IgD-negative memory B cell (primary cell): ENCODE measurements at regions not wholly inside any gene's neighbourhood (a gene's known extent, or its start where the extent isn't known, plus 50 kb on each side); places are given as distances from the start of the nearest gene placed in this dataset.
"Not testable (repeated sequence)": the region's sequence is repeated elsewhere in the genome, so short reads cannot be mapped to it uniquely, and the experiment has no call there.

ENCODE experiments used
- H3K27ac Mint-ChIP-seq, 3 donors: one replicate each; pipeline ENCODE4 v1.8.0; 2020 to 2022; ENCODE audit warnings: mild to moderate bottlenecking in 3 of 3, mixed read lengths in 3 of 3, moderate library complexity in 1 of 3
- H3K27me3 Mint-ChIP-seq: one replicate; pipeline ENCODE4 v1.8.0; 2021; ENCODE audit warnings: mixed read lengths
- H3K36me3 Mint-ChIP-seq: one replicate; pipeline ENCODE4 v1.8.0; 2020; ENCODE audit warnings: mild to moderate bottlenecking, mixed read lengths
- H3K4me1 Mint-ChIP-seq, 3 donors: one replicate each; pipeline ENCODE4 v1.8.0; 2020 to 2022; ENCODE audit warnings: mixed read lengths in 3 of 3, mild to moderate bottlenecking in 1 of 3
- H3K4me3 Mint-ChIP-seq, 4 donors: one replicate each; pipeline ENCODE4 v1.8.0; 2020 to 2022; ENCODE audit warnings: mild to moderate bottlenecking in 4 of 4, mixed read lengths in 4 of 4, moderate library complexity in 3 of 4
- H3K9me3 Mint-ChIP-seq, 3 donors: one replicate each; pipeline ENCODE4 v1.8.0; 2020 to 2021; ENCODE audit warnings: mixed read lengths in 3 of 3, mild to moderate bottlenecking in 1 of 3

DNA sequence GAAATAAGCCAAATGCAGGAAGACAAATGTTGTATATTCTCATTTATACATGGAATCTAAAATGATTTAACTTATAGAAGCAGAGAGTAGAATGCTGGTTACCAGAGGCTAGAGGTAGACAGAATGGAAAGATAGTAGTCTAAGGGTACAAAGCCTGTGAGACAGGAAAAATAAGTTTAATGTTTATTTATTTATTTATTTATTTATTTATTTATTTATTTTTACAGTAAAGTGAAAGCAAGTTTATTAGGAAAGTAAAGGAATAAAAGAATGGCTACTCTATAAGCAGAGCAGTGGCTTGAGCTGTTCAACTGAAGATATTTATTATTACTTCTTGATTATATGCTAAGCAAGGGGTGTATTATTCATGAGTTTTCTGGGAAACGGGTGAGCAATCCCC lies 203.2 kb downstream of the LAS1L start:
- no peak overlapping the region for H3K4me3 Mint-ChIP-seq
- H3K9me3 Mint-ChIP-seq: peaks cover 11 to 19% (median 11%) of the 10 kb centered on the region in 3 donors
- H3K27ac Mint-ChIP-seq: no peak overlapping the region
- no peaks in the 10 kb centered on the region for H3K4me1 Mint-ChIP-seq
- peaks cover under 1% of the 10 kb centered on the region for H3K36me3 Mint-ChIP-seq
- H3K27me3 Mint-ChIP-seq: no peaks in the 10 kb centered on the region

DNA sequence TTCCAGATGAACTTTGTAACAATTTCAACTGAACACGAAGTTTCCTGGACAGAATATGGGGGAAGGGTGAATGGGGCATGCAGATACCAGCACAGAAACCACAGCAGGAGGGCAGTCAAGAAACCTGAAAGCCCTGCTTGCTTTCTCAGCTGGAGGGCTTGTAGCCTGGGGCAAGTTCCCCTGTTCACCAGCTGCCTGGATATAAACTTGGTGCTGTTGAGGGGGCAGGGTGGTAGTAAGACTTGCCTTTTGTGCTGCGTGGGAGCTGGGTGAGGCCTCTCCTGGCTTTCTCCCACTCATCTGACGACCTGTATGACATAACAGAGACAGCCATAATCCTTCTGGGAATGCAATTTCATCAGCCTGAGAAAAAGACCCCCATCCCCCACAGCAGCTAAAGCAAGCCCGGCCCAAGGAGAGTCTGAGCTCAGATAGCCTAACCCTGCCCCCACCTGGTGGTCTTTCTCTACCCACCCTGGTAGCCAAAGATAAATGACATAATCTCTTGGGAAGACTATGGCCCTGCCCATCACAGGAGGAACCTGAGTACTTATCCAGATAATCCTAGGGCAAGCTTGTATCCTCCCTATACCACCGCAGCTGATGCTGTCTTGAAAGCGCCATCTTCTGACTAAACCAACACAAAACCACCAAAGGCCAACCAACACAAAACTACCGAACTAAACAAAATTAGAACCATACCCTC lies 234.3 kb downstream of the LAS1L start:
- Mint-ChIP-seq H3K27ac (no peak overlapping the region), H3K27me3 (no peaks in the 10 kb centered on the region), H3K9me3 (peaks cover 10 to 12% (median 10%) of the 10 kb centered on the region in 3 donors), H3K4me1 (no peaks in the 10 kb centered on the region), H3K36me3 (no peaks in the 10 kb centered on the region), H3K4me3 (peak overlapping the region in 1 of 4 donors; percentile 65)

DNA sequence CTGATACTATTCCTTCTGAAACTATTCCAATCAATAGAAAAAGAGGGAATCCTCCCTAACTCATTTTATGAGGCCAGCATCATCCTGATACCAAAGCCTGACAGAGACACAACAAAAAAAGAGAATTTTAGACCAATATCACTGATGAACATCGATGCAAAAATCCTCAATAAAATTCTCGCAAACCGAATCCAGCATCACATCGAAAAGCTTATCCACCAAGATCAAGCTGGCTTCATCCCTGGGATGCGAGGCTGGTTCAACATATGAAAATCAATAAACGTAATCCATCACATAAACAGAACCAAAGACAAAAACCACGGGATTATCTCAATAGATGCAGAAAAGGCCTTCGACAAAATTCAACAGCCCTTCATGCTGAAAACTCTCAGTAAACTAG lies 251.7 kb downstream of the LAS1L start:
- not testable (repeated sequence) for H3K4me3 Mint-ChIP-seq, H3K27me3 Mint-ChIP-seq, H3K27ac Mint-ChIP-seq, H3K36me3 Mint-ChIP-seq, H3K4me1 Mint-ChIP-seq
- H3K9me3 Mint-ChIP-seq: peaks cover 7 to 23% (median 10%) of the 10 kb centered on the region in 3 donors

DNA sequence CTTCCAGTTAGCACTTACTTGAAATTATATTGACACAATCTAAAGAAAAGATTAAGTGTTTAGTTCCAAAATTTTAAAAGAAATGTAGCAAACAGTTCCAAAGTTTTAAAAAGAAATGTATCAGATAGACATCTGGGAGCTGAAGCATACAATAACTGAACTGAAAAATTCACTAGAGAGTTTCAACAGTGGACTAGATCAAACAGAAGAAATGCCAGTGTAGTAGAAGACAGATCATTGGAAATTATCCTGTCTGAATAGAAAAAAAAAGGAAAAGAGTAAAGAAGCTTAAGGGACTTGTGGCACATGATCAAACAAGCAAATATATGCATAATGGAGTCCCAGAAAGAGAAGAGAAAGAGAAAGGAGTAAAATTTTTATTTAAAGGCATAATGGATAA lies 261.4 kb downstream of the LAS1L start:
- Mint-ChIP-seq H3K27me3 (no peaks in the 10 kb centered on the region), H3K36me3 (no peaks in the 10 kb centered on the region), H3K27ac (no peak overlapping the region), H3K9me3 (peaks cover 5 to 29% (median 17%) of the 10 kb centered on the region in 3 donors), H3K4me3 (no peak overlapping the region), H3K4me1 (no peaks in the 10 kb centered on the region)

DNA sequence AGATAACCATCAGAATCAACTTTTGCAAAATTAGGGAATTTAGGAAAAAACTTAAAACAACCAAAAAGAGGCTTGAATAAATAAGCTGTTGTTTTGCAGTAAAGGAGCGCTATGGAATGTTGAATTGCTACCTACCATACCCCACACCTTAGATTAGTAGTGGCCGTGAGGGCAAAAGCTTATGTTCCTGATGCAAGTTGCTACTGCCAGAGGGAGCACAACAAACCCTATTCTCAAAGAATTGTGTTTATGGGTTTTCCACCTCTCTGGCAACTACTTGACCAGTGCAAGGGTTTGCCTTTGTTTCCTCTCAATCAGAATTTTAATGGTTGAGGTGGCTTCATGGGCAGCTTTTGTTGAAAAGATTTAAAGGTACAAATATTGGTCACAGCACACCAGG lies 268.1 kb downstream of the LAS1L start:
- Mint-ChIP-seq H3K9me3 (peaks cover 1 to 15% (median 10%) of the 10 kb centered on the region in 3 donors), H3K27me3 (no peaks in the 10 kb centered on the region), H3K27ac (no peak overlapping the region), H3K36me3 (no peaks in the 10 kb centered on the region), H3K4me3 (no peak overlapping the region), H3K4me1 (peaks cover 0 to 2% (median 0%) of the 10 kb centered on the region in 3 donors)

DNA sequence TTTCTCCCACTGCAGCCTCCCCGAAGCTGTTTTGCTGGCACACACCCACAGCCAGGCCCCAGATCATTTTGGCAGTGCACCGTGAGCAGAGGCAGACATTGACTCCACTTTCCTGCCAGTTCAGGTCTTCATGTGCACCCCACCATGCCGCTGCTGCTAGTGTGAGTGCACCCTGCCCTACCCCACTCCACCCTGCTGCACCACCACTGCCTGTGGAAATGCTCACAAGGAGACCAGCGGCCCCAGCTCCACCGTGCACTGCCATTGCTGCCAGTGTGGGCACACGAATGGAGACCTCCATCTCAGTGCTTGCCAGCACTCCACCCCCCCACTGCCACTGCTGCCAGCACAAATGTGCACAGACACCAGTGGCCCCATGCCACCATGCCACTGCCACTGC lies 277.6 kb upstream of the ZC4H2 start:
- no peak overlapping the region for H3K4me3 Mint-ChIP-seq
- H3K27ac Mint-ChIP-seq: no peak overlapping the region
- H3K36me3 Mint-ChIP-seq: no peaks in the 10 kb centered on the region
- H3K4me1 Mint-ChIP-seq: no peaks in the 10 kb centered on the region
- no peaks in the 10 kb centered on the region for H3K27me3 Mint-ChIP-seq
- peaks cover 4 to 24% (median 17%) of the 10 kb centered on the region in 3 donors for H3K9me3 Mint-ChIP-seq

DNA sequence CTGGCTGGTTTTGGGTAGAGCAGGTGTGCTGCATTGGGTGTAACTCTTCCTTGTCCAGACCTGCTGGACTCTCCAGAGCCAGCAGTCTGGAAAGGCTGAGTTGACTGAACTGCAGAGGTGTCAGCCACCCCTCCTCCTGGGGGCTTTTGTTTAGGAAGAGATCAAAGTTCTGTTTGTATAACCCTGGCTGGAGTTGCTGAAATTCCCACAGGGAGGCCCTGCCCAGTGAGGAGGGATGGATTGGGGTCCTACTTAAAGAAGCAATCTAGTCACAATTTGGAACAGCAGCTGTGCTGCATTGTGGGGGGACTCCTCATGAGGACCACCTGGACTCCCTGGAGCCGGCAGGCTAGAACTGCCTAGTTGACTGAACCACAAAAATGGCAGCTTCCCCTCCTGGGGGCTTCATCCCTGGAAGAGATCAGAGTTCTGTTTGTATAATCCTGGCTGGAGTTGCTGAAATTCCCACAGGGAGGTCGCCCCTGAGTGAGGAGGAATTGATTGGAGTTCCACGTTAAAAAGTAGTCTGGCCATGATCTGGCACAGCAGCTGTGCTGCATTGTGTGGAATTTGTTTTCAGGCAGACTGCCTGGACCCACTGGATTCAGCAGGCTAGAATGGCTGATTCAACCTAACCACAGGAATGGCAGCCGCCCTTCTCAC lies 264.9 kb upstream of the ZC4H2 start:
- Mint-ChIP-seq H3K4me3 (peak overlapping the region in 1 of 4 donors; percentile 24), H3K27ac (no peak overlapping the region), H3K4me1 (no peaks in the 10 kb centered on the region), H3K36me3 (peaks cover 9% of the 10 kb centered on the region), H3K9me3 (peaks cover 11 to 26% (median 25%) of the 10 kb centered on the region in 3 donors), H3K27me3 (no peaks in the 10 kb centered on the region)

DNA sequence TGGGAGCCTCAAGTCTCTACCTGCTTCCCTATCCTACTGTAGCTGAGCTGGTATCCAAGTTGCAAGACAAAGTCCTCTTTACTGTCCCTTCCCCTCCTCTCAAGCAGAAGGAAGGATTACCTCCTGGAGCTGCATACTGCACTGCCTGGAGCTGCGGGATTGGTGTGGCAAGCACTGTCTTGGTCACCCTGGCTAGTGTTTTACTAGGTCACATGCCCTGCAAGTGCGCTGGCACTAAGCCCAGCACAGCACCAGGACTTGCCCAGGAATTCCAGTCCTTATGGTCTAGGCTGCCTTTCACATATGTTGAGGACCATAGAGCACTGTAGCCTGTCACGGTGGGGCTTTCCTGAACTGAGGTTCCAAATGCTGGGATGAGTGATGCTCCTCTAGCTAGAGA lies 227.3 kb upstream of the ZC4H2 start:
- no peaks in the 10 kb centered on the region for H3K27me3 Mint-ChIP-seq
- H3K4me1 Mint-ChIP-seq: peaks cover 0 to 4% (median 0%) of the 10 kb centered on the region in 3 donors
- H3K4me3 Mint-ChIP-seq: no peak overlapping the region
- peaks cover 1 to 10% (median 6%) of the 10 kb centered on the region in 3 donors for H3K9me3 Mint-ChIP-seq
- no peak overlapping the region for H3K27ac Mint-ChIP-seq
- H3K36me3 Mint-ChIP-seq: peaks cover 10% of the 10 kb centered on the region

DNA sequence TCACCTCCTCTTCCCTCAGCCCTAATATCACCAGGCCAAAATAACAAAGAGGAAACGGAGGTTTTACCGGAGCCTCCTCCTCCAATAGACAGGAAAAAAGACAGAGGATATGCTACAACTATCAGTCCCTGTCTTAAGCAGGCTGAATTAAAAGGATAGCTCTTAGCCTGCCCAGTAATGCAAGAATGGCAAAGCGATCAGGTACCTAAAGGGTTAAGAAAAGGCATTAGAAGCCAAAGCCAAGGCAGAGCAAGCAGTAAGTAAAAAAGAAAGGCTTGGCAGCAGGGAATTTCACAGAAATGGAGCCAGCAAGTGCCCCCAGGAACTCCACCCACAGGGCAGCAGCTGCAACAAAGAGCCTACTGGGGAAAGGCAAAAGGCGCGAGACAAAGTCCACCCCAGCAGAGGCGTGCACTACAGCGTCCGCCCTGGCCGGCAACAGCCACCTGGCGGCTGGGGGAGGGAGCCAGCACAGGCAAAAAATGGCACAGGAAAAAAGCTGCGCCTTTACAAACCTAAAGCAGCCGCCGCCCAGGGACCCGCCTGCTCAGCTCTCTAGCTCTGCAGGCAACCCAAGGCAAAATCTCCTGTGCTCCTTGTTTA lies 220.6 kb upstream of the ZC4H2 start:
- Mint-ChIP-seq H3K9me3 (peaks cover 0 to 14% (median 11%) of the 10 kb centered on the region in 3 donors), H3K4me3 (peak overlapping the region in 1 of 4 donors; percentile 36), H3K4me1 (peaks cover 0 to 4% (median 1%) of the 10 kb centered on the region in 3 donors), H3K27me3 (no peaks in the 10 kb centered on the region), H3K27ac (peak overlapping the region in 1 of 3 donors; percentile 76), H3K36me3 (no peaks in the 10 kb centered on the region)

DNA sequence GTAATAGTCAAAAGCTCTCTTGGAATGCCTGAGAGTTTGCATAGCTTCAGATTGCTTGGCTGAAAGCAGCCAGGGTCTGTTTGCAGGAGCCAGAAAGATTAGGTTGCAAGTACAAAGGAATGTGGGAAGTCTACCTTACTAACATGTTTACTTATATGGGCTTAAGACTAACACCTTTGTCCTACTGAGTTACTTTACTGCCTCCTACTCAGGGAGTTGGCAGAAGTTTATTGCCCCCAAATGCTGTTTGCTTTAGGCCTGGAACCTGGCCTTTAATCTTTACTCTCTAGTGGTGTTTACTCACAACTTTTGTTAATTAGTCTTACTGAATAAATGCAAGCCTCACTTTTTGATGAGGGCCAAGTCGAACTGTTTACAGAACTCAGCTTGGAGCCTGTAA lies 219.4 kb upstream of the ZC4H2 start:
- Mint-ChIP-seq H3K9me3 (peaks cover 0 to 14% (median 9%) of the 10 kb centered on the region in 3 donors), H3K36me3 (no peaks in the 10 kb centered on the region), H3K27ac (no peak overlapping the region), H3K4me3 (no peak overlapping the region), H3K27me3 (no peaks in the 10 kb centered on the region), H3K4me1 (peaks cover 0 to 4% (median 1%) of the 10 kb centered on the region in 3 donors)

DNA sequence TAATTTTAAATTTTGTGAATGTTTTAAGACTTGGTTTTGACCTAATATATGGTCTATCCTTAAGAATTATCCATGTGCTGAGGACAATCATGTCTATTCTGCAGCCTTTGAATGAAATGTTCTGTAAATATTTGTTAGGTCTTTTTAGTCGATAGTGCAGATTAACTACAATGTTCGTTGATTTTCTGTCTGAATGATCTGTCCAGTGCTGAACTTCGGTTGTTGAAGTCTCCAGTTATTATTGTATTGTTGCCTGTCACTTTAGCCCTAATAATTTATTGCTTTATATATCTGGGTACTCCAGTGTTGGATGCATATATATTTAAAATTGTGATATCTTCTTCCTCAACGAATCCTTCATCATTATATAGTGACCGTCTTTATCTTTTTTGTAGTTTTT lies 218.3 kb upstream of the ZC4H2 start:
- H3K9me3 Mint-ChIP-seq: peaks cover 0 to 14% (median 7%) of the 10 kb centered on the region in 3 donors
- H3K36me3 Mint-ChIP-seq: no peaks in the 10 kb centered on the region
- H3K4me1 Mint-ChIP-seq: peaks cover 0 to 1% (median 0%) of the 10 kb centered on the region in 3 donors
- H3K4me3 Mint-ChIP-seq: peak overlapping the region in 1 of 4 donors; percentile 43
- no peak overlapping the region for H3K27ac Mint-ChIP-seq
- H3K27me3 Mint-ChIP-seq: no peaks in the 10 kb centered on the region

DNA sequence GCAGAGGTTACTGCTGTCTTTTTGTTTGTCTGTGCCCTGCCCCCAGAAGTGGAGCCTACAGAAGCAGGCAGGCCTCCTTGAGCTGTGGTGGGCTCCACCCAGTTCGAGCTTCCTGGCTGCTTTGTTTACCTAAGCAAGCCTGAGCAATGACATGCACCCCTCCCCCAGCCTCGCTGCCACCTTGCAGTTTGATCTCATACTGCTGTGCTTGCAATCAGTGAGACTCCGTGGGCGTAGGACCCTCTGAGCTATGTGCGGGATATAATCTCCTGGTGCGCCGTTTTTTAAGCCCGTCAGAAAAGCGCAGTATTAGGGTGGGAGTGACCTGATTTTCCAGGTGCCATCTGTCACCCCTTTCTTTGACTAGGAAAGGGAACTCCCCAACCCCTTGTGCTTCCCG lies 187.1 kb upstream of the ZC4H2 start:
- not testable (repeated sequence) for H3K36me3 Mint-ChIP-seq, H3K27me3 Mint-ChIP-seq, H3K27ac Mint-ChIP-seq, H3K4me1 Mint-ChIP-seq
- peaks cover 8 to 37% (median 21%) of the 10 kb centered on the region in 3 donors for H3K9me3 Mint-ChIP-seq
- peak overlapping the region in 1 of 4 donors; percentile 74 for H3K4me3 Mint-ChIP-seq

DNA sequence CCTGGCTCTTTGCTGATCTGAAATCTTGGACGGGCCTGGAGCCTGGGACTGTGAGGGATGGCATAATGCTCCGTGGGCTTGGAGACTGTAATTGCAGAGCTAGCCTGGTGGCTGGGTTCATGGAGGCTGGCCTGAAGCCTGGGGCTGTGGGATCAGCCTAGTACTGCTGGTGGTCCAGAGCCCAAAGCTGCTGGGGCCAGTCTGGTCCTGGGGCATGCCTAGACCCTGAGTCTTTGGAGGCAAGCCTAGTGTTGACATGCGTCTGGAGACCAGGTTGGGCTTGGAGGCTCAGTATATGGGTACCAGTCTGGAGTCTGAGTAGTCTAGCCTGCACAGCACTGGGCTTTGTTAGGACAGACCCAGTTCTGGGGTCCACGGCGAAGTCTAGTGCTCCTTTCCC lies 172.0 kb upstream of the ZC4H2 start:
- peaks cover 1% of the 10 kb centered on the region for H3K36me3 Mint-ChIP-seq
- H3K4me3 Mint-ChIP-seq: no peak overlapping the region
- peaks cover 10 to 25% (median 23%) of the 10 kb centered on the region in 3 donors for H3K9me3 Mint-ChIP-seq
- H3K27me3 Mint-ChIP-seq: no peaks in the 10 kb centered on the region
- no peak overlapping the region for H3K27ac Mint-ChIP-seq
- peaks cover 0 to 3% (median 0%) of the 10 kb centered on the region in 3 donors for H3K4me1 Mint-ChIP-seq

DNA sequence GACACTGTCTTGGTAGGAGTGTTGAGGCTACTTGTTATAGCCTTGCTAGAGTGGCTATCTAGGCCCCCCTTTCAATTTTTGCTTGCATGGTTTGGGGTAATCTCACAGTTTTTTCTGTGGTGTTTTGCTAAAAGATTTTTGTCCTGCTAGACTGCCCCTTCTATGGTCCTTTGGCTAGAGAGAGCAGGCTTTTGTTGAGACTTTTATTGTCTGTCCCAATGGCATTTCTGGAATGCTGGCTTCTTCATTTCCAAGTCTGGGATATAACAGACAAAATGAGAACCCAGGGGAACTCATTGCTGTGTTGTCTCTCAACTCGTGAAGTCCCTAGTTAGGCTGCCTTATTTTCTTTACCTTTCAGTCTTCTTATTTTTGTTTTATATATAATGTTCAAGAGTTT lies 160.2 kb upstream of the ZC4H2 start:
- peaks cover 1 to 36% (median 3%) of the 10 kb centered on the region in 3 donors for H3K9me3 Mint-ChIP-seq
- peaks cover 14% of the 10 kb centered on the region for H3K36me3 Mint-ChIP-seq
- no peak overlapping the region for H3K27ac Mint-ChIP-seq
- peaks cover 2% of the 10 kb centered on the region for H3K27me3 Mint-ChIP-seq
- no peak overlapping the region for H3K4me3 Mint-ChIP-seq
- H3K4me1 Mint-ChIP-seq: no peaks in the 10 kb centered on the region

DNA sequence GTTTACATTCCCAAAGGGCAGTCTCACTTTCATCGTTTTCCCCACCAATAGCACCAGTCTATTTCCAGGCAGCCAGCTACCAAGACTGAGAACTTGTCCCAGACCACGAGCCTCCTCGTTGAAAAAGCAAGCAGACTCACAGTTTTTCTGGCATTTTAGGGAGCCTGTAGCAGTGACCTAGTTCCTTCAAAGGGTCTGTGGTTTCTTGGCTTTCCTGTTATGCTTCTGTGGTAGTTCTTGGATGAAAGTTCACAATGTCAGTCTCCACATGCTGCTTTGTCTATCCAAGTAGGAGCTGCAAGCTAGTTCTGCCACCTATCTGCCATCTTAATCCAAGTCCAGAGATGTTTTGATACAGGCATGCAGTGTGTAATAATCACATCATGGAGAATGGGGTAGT lies 151.6 kb upstream of the ZC4H2 start:
- H3K36me3 Mint-ChIP-seq: peaks cover 6% of the 10 kb centered on the region
- H3K9me3 Mint-ChIP-seq: peaks cover 13 to 55% (median 25%) of the 10 kb centered on the region in 3 donors
- no peak overlapping the region for H3K27ac Mint-ChIP-seq
- peaks cover 0 to 7% (median 0%) of the 10 kb centered on the region in 3 donors for H3K4me1 Mint-ChIP-seq
- no peak overlapping the region for H3K4me3 Mint-ChIP-seq
- peaks cover 2% of the 10 kb centered on the region for H3K27me3 Mint-ChIP-seq
